Activated naive CD4-positive, alpha-beta T cell treated with anti-CD3 and anti-CD28 coated beads, Interleukin-2, amount 10 ng/mL, durations not matched to agents 7 days and 5 days (primary cell): ENCODE measurements at regions not wholly inside any gene's neighbourhood (a gene's known extent, or its start where the extent isn't known, plus 50 kb on each side); places are given as distances from the start of the nearest gene placed in this dataset.
A peak's percentile ranks its signal among the peaks of the same experiment; 100 is the strongest.

Source experiments
- CTCF ChIA-PET: fragments of 350-600 bp; sonication (Branson Sonifier 250); formaldehyde crosslinking; loops from one replicate; lab custom pipeline; 2021; ENCODE audit warnings: antibody characterized with exemption; lab: Charles Lee
- DNase-seq: peaks from one replicate; pipeline ENCODE4 v3.0.0-alpha.2; 2020
- H3K27ac Mint-ChIP-seq: one replicate; pipeline ENCODE4 v1.8.0; 2021; ENCODE audit warnings: mild to moderate bottlenecking, moderate library complexity, mixed read lengths
- H3K27me3 Mint-ChIP-seq: one replicate; pipeline ENCODE4 v1.8.0; 2021; ENCODE audit warnings: mild to moderate bottlenecking, mixed read lengths
- H3K36me3 Mint-ChIP-seq: one replicate; pipeline ENCODE4 v1.8.0; 2021; ENCODE audit warnings: mixed read lengths
- H3K4me1 Mint-ChIP-seq: one replicate; pipeline ENCODE4 v1.8.0; 2021; ENCODE audit warnings: mixed read lengths
- H3K4me3 Mint-ChIP-seq: one replicate; pipeline ENCODE4 v1.8.0; 2021; ENCODE audit warnings: mild to moderate bottlenecking, moderate library complexity, mixed read lengths
- H3K9me3 Mint-ChIP-seq: one replicate; pipeline ENCODE4 v1.8.0; 2021; ENCODE audit warnings: mixed read lengths

DNA sequence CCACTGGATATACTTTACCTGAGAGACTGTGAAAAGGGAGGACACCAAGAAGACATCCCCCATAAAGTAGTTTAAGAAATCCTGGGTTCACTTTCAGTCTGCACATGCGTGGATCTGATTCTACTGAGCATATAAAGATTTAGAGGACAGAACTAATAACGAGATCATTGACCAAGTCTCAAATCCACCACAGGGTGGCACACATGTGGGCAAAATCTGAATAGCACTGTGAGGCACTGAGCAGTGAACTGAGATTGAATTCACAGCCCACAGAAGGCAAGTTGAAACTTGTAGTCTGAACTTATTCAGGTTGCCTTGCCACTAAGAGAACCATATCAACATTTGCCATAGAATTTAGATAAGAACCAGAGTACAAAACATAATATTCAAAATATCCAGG, 818.6 kb downstream of the GRID1 start:
- no peaks in the 10 kb centered on the region for H3K36me3 Mint-ChIP-seq
- no peaks in the 10 kb centered on the region for H3K27me3 Mint-ChIP-seq
- CTCF ChIA-PET: no interaction called here
- H3K27ac Mint-ChIP-seq: no peak overlapping the region
- H3K4me1 Mint-ChIP-seq: no peaks in the 10 kb centered on the region
- no peaks in the 10 kb centered on the region for H3K9me3 Mint-ChIP-seq
- no peak overlapping the region for H3K4me3 Mint-ChIP-seq
- peak; percentile 40 for DNase-seq
